HL-60 (cell line): ENCODE measurements at regions not wholly inside any gene's neighbourhood (a gene's known extent, or its start where the extent isn't known, plus 50 kb on each side); places are given as distances from the start of the nearest gene placed in this dataset.

ENCODE experiments used
- DNase-seq, 2 experiments: peaks; one replicate each; pipeline ENCODE4 v3.0.0-alpha.2; 2010 to 2020; ENCODE audit warnings: low read depth in 1 of 2, low spot score in 1 of 2
- H3K27ac ChIP-seq: fragments of 250-450 bp; sonication (Bioruptor Pico); replicated peaks from 2 replicates; pipeline ENCODE4 v1.5.1; 2020; ENCODE audit warnings: mild to moderate bottlenecking, moderate library complexity
- H3K27me3 ChIP-seq: fragments of 250-450 bp; sonication (Bioruptor Pico); 2 replicates; pipeline ENCODE4 v1.5.1; 2021; ENCODE audit warnings: mild to moderate bottlenecking, moderate library complexity; ENCODE audit not compliant: insufficient read depth, poor library complexity, severe bottlenecking
- H3K4me3 ChIP-seq: replicated peaks from 2 replicates; pipeline ENCODE4 v1.5.1; 2011; ENCODE audit warnings: mild to moderate bottlenecking, control low read depth, low read length; ENCODE audit not compliant: insufficient read depth
- GABPA ChIP-seq: IDR thresholded peaks from 2 replicates; pipeline ENCODE4 v1.6.1; 2012; ENCODE audit warnings: low read depth
- POLR2AphosphoS5 ChIP-seq: IDR thresholded peaks from 2 replicates; pipeline ENCODE4 v1.6.1; 2012; ENCODE audit warnings: low read depth
- SPI1 ChIP-seq: IDR thresholded peaks from 2 replicates; pipeline ENCODE4 v1.6.1; 2012; ENCODE audit warnings: low read depth, mild to moderate bottlenecking, borderline replicate concordance
- TF ChIP-seq, protein P1 (sequence below): IDR thresholded peaks from 2 replicates; pipeline ENCODE4 v1.6.1; 2012; ENCODE audit warnings: low read depth; ENCODE audit not compliant: insufficient replicate concordance
- TF ChIP-seq, protein P2 (sequence below): IDR thresholded peaks from one replicate; pipeline ENCODE4 v1.5.1; 2011; ENCODE audit warnings: low read length, control low read depth, inconsistent platforms; ENCODE audit not compliant: insufficient read depth

DNA sequence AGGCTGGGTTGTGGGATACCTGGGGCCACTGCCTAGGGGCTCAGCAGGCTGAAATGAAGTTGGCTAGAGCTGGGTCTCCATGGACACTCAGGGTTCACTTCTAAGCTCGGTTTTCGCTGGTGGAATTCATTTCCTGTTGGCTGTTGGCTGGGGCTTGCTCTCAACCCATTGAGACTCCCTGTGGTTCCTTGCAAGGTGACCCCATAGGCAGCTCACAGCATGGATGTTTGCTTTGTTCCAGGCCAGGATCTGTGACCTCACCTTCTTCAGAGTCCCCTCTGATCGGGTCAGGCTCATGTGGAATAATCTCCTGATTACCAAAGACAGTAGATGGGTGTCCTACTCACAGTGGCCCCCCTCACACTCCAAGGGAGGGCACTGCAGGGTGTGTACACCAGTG is 229.3 kb downstream of the QKI start:
- Histone ChIP-seq H3K4me3 (no peak overlapping the region), H3K27me3 (no peaks in the 10 kb centered on the region), H3K27ac (no peak overlapping the region)
- TF ChIP-seq POLR2AphosphoS5, result no peak
- TF ChIP-seq, protein P1, sequence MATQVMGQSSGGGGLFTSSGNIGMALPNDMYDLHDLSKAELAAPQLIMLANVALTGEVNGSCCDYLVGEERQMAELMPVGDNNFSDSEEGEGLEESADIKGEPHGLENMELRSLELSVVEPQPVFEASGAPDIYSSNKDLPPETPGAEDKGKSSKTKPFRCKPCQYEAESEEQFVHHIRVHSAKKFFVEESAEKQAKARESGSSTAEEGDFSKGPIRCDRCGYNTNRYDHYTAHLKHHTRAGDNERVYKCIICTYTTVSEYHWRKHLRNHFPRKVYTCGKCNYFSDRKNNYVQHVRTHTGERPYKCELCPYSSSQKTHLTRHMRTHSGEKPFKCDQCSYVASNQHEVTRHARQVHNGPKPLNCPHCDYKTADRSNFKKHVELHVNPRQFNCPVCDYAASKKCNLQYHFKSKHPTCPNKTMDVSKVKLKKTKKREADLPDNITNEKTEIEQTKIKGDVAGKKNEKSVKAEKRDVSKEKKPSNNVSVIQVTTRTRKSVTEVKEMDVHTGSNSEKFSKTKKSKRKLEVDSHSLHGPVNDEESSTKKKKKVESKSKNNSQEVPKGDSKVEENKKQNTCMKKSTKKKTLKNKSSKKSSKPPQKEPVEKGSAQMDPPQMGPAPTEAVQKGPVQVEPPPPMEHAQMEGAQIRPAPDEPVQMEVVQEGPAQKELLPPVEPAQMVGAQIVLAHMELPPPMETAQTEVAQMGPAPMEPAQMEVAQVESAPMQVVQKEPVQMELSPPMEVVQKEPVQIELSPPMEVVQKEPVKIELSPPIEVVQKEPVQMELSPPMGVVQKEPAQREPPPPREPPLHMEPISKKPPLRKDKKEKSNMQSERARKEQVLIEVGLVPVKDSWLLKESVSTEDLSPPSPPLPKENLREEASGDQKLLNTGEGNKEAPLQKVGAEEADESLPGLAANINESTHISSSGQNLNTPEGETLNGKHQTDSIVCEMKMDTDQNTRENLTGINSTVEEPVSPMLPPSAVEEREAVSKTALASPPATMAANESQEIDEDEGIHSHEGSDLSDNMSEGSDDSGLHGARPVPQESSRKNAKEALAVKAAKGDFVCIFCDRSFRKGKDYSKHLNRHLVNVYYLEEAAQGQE, result no peak
- TF ChIP-seq, protein P2, sequence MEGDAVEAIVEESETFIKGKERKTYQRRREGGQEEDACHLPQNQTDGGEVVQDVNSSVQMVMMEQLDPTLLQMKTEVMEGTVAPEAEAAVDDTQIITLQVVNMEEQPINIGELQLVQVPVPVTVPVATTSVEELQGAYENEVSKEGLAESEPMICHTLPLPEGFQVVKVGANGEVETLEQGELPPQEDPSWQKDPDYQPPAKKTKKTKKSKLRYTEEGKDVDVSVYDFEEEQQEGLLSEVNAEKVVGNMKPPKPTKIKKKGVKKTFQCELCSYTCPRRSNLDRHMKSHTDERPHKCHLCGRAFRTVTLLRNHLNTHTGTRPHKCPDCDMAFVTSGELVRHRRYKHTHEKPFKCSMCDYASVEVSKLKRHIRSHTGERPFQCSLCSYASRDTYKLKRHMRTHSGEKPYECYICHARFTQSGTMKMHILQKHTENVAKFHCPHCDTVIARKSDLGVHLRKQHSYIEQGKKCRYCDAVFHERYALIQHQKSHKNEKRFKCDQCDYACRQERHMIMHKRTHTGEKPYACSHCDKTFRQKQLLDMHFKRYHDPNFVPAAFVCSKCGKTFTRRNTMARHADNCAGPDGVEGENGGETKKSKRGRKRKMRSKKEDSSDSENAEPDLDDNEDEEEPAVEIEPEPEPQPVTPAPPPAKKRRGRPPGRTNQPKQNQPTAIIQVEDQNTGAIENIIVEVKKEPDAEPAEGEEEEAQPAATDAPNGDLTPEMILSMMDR, result no peak
- no peak for DNase-seq

DNA sequence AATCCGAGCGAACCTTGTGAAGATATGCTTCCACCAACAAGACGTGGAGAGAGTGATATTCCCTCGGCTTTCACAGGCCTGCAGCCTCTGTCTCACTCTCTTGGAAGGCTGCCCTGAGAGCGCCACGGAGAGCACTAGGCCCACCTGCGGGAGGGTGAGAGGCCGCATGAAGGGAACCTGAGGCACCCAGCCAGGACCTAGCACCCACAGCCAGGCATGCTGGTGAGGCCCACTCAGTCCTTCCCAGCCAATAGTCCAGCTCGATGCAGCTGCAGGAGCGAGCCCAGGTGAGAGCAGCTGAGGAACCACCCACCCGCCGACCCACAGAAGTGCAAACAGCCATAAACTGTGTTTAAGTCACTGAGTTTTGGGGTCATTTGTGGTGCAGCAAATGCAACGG is 227.2 kb downstream of the QKI start:
- no peaks in the 10 kb centered on the region for H3K27me3 ChIP-seq
- TF ChIP-seq, protein P1, result no peak
- TF ChIP-seq GABPA (no peak), POLR2AphosphoS5 (no peak)
- TF ChIP-seq, protein P2, result no peak
- no peak overlapping the region for H3K27ac ChIP-seq
- DNase-seq, result no peak
- no peak overlapping the region for H3K4me3 ChIP-seq

DNA sequence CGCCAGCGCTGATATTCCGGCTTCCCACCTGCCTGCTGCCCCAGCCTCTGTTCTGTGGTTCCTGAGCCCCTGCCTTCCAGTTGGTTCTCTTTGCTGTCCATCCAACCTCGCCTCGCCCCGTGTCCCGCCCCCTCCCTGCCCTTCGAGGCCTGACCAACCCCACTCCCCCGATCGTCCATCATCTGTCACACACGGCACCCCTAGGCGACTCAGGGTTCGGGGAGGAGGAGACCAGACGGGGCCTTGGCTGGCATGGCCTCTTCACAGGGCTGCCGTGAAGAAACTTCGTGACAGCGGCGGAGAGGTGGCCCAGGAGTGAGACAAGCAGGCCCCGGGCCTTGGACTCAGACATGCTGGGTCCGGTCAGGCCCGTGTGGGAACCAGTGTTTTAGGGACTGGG is 226.1 kb downstream of the QKI start:
- Histone ChIP-seq H3K4me3 (no peak overlapping the region), H3K27me3 (no peaks in the 10 kb centered on the region), H3K27ac (no peak overlapping the region)
- no peak for DNase-seq
- no peak for TF ChIP-seq POLR2AphosphoS5
- no peak for TF ChIP-seq SPI1
- TF ChIP-seq GABPA, result no peak
- TF ChIP-seq, protein P2, result no peak
- TF ChIP-seq, protein P1, result no peak
